HG03342 (cell line): ENCODE measurements at regions not wholly inside any gene's neighbourhood (a gene's known extent, or its start where the extent isn't known, plus 50 kb on each side); places are given as distances from the start of the nearest gene placed in this dataset.
"Not testable (repeated sequence)": the region's sequence is repeated elsewhere in the genome, so short reads cannot be mapped to it uniquely, and the experiment has no call there.

Experiments
- ATAC-seq: cut with Tn5 transposase; IDR thresholded peaks from one replicate; pipeline ENCODE4 v1.9.1; 2021; ENCODE audit warnings: mild to moderate bottlenecking, moderate library complexity; ENCODE audit not compliant: unreplicated experiment

DNA sequence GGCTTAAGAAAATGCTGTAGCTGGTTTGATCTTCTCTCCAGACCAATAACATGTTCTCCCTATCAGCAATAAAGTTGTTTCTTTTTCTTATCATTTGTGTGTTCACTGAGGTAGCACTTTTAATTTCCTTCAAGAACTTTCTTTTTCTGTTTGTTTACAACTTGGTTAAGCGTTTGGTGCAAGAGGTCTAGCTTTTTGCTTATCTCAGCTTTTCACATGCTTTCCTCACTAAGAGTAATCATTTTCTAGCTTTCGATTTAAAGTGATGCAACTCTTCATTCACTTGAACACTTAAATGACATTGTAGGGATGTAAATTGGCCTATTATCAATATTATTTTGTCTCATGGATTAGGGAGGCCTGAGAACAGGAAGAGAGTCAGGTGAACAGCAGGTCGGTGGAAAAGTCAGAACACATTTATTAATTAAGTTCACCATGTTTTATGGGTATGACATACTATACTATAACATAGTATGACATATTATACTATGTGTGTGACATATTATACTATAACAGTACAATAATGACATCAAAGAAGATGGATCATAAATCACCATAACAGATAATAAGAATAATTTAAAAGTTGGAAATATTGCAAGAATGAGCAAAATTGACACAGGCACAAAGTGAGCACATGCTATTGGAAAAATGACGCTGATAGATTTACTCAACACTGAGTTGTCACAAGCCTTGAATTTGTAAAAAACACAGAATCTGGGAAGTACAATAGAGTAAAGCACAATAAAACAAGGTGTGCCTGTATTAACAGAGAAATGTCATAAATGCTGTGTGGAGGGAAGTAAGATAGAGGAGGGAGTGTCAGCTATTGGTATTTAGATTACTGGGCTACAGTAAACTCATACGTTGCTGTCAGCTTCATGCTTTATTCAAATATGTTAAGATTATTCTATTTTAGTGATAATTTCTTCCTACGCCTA is 218.6 kb upstream of the SLC7A11 start:
- no peak for ATAC-seq

GRCh38 chr4:138458751-138459150 is 216.6 kb upstream of the SLC7A11 start:
- no peak for ATAC-seq

DNA sequence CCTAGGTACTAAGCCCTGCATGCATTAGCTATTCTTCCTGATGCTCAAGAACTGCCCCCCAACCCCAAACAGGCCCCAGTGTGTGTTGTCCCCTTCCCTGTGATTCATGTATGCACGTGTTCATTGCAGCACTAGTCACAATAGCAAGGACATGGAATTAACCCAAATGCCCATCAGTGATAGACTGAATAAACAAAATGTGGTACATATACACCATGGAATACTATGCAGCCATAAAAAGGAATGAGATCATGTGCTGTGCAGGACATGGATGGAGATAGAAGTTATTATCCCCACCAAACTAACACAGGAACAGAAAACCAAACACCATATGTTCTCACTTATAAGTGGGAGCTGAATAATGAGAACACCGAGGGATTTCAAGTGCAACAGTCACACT is 214.2 kb upstream of the SLC7A11 start:
- ATAC-seq = not testable (repeated sequence)

- ATAC-seq = no peak
Measured at GRCh38 chr4:138455097-138455496, 212.9 kb upstream of the SLC7A11 start.

- ATAC-seq = no peak
Measured at GRCh38 chr4:138452826-138453225, 210.7 kb upstream of the SLC7A11 start.

DNA sequence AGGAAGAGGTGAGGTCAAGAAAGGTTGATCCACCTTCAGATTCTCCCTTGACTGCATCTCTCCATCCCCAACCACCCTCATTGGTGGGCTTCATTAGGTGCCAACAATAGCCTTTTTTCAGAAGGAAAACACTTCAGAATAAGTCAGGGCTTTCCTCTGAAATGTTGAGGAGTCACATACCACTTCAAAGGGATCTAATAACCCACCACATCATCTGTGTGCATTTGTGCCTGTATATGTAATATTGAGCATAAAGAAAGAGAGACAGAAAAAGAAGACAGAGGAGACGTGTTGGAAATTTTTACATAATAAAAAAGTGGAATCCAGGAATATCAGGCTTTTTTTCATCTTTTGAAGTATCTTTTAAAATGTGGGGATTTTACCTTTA is 209.1 kb upstream of the SLC7A11 start:
- ATAC-seq = no peak

DNA sequence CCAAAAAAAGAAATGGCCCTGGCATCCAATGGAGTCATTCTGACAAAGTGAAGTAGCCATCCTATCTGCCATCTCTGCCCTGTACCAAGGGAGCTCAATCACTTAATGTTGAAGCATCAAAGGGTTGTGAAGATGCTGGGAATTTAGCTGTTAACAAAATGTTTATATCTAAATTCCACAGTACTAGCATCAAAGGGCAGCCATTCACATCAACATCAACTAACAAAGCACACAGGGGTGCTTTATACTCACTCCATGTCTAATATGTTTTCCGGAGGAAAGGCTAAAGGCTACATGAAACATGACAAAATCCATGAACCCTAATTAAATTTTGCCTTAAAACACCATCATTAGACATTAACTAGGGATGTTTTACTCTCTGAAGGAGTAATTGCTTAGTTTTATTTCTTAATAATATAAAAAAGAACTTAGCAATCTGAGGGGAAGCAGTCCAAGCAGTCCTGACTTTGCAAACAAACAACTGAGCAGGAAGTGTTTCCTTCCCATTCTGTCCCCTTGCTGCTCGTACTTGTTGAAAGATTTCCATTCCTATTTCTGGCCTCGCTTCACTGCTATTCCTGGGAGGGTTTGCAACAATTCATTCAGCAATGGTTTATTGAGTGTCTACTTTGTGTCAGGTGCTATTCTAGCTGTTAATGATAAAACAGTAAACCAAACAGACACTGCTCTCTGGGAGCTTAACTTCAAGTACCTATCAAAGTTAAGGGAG is 208.6 kb upstream of the SLC7A11 start:
- ATAC-seq = no peak

GRCh38 chr4:138449938-138450337 is 207.8 kb upstream of the SLC7A11 start:
- ATAC-seq = no peak

GRCh38 chr4:138448169-138448568 is 206.0 kb upstream of the SLC7A11 start:
- ATAC-seq = no peak

DNA sequence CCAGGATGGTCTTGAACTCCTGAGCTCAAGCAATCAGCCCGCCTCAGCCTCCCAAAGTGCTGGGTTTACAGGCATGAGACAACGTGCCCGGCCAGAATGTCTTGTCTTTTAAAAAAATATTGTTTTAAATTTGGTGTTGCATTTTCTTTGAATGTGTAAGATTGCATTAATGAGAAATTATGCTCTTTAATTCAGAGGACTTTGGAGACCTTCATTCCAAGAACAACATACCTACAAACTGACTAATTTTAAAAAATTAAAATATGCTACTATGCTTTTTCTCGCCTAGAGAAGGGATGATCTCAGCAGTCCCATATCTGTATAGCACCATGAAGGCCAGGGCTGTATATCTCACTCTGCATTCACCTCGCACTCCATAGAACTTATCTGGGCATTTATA is 204.3 kb upstream of the SLC7A11 start:
- ATAC-seq = no peak

DNA sequence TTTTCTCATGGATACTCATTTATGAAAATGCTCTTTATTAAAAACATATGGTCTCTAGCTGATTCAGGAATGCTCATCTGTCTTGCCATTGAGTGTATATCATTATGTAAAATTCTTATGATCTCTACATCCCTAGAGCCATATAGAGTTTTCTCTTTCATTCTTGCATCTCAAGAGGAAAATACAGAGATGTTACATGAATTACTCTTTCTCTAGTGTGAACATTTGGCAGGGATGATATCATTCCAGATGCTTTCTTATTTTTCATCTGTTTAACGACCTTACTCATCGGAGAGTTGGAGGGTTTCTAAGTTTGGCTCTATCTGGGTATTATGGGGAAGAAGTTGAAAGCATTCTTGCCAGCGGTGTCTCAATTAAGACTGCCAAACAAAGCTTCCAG is 202.9 kb upstream of the SLC7A11 start:
- ATAC-seq = no peak

- ATAC-seq = no peak
Measured at GRCh38 chr4:138444260-138444659, 202.1 kb upstream of the SLC7A11 start.

DNA sequence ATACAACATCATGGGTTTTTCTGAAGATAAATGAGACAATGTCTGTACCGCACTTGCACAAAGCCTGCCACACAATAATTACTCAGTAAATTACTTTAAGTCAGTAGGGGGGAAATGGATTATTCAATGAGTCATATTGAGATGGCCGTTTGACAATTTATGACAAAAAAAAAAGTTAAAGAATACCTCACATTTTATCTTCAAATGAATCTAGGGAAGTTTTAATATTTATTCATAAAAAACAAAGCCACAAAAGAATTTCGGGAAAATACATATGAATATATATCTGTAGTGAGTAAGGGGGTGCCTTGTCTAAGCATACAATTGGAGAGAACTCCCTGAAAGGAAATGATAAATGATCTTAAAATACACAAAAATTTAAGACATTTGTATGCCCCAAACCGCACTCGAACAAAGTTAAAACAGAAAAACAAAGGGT is 197.0 kb upstream of the SLC7A11 start:
- ATAC-seq = no peak

- ATAC-seq = no peak
Measured at GRCh38 chr4:138438608-138439007, 196.5 kb upstream of the SLC7A11 start.

- ATAC-seq = no peak
Measured at GRCh38 chr4:138437263-138437851, 195.2 kb upstream of the SLC7A11 start.

- not testable (repeated sequence) for ATAC-seq
Measured at GRCh38 chr4:138435733-138436132, 193.6 kb upstream of the SLC7A11 start.

- not testable (repeated sequence) for ATAC-seq
Measured at GRCh38 chr4:138435046-138435445, 192.9 kb upstream of the SLC7A11 start.

DNA sequence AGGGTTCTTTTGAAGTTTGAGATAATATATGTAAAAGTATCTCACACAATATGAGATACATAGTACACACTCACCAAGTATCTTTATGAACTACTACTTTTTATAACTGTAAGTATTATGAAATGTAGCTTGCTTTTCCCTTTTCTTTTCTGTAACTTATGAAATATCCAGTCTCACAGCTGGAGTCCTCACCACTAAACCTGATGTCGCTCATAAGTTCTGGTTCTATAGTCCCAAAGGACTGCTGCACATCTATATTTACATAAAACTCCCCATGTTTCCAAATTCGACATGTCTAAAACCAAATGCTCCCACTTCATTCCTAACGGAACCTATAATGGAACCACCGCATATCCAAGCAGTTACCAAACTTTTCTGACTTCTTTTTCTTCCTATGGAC is 186.5 kb upstream of the SLC7A11 start:
- ATAC-seq = no peak

DNA sequence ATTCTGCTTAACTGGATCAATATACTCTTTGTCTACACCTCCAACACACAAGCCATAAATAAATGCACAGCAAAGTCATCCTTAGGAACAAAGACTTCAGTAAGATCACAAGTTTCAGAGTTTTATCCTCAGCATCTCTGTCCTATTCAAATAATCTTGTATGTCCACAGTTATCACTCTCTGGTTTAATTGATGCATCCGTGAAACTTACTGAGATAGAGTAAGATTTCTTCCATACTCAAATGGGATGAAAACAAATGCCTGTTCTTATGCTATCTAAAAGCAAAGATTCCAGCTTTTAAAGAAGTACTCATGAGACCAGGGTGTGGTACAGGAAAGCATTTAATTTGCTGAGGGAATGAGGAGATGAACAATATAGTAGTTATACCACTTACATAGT is 184.6 kb upstream of the SLC7A11 start:
- no peak for ATAC-seq

- ATAC-seq = no peak
Measured at GRCh38 chr4:138420471-138420870, 178.3 kb upstream of the SLC7A11 start.

GRCh38 chr4:138414202-138414601 is 172.1 kb upstream of the SLC7A11 start:
- ATAC-seq = no peak

GRCh38 chr4:138413273-138413672 is 171.1 kb upstream of the SLC7A11 start:
- ATAC-seq = no peak
